ENCODE measurements at regions not wholly inside any gene's neighbourhood (a gene's known extent, or its start where the extent isn't known, plus 50 kb on each side); places are given as distances from the start of the nearest gene placed in this dataset.

DNA sequence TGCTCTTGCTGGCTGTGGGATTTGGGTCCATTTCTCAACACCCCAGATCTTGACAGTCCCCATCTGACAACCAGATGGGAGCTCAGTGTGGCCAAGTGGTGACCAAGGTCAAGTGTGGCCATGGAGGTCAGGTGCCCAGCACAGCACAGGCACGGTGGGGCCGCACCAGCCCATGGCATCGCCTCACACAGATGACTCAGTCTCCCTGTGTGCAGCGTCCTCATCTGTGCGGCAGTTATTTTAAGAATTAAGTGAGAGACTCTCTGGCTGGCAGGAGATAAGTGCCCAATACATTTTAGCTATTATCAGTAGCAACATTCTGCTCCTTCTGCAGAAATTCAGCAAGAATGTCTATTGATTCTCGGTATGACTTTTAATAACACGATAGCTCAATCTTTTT is 167.2 kb downstream of the DDX1 start:
- TF ChIP-seq POLR2AphosphoS5 (IDR thresholded peaks at IDR 0.05) (no peak), POLR2A (IDR thresholded peaks at IDR 0.05; ENCODE audit: low read depth) (no peak)
- TF ChIP-seq, protein P1, sequence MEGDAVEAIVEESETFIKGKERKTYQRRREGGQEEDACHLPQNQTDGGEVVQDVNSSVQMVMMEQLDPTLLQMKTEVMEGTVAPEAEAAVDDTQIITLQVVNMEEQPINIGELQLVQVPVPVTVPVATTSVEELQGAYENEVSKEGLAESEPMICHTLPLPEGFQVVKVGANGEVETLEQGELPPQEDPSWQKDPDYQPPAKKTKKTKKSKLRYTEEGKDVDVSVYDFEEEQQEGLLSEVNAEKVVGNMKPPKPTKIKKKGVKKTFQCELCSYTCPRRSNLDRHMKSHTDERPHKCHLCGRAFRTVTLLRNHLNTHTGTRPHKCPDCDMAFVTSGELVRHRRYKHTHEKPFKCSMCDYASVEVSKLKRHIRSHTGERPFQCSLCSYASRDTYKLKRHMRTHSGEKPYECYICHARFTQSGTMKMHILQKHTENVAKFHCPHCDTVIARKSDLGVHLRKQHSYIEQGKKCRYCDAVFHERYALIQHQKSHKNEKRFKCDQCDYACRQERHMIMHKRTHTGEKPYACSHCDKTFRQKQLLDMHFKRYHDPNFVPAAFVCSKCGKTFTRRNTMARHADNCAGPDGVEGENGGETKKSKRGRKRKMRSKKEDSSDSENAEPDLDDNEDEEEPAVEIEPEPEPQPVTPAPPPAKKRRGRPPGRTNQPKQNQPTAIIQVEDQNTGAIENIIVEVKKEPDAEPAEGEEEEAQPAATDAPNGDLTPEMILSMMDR (IDR thresholded peaks at IDR 0.05): no peak

All from esophagus muscularis mucosa (tissue), 3 donors.